Sigmoid colon (tissue), 4 donors: ENCODE measurements at regions not wholly inside any gene's neighbourhood (a gene's known extent, or its start where the extent isn't known, plus 50 kb on each side); places are given as distances from the start of the nearest gene placed in this dataset.

Source experiments
- EP300 ChIP-seq, 4 donors: sonication (generic); formaldehyde crosslinking; IDR thresholded peaks; one replicate each; pipeline ENCODE4 v1.6.1; 2017; ENCODE audit warnings: antibody characterized with exemption in 4 of 4
- POLR2A ChIP-seq, 2 donors: fragments of 450-650 bp; IDR thresholded peaks; one replicate each; pipeline ENCODE4 v1.6.1; 2016; ENCODE audit warnings: antibody characterized with exemption in 2 of 2, mild to moderate bottlenecking in 2 of 2, moderate library complexity in 2 of 2
- POLR2AphosphoS5 ChIP-seq, 4 donors: sonication (generic); formaldehyde crosslinking; IDR thresholded peaks; one replicate each; pipeline ENCODE4 v1.6.1; 2017; ENCODE audit warnings: antibody characterized with exemption in 4 of 4
- TF ChIP-seq, protein P1 (sequence below), 4 experiments: fragments of 450-650 bp in 3 of 4; fragments of 200-600 bp in 1 of 4; IDR thresholded peaks; one replicate each; pipeline ENCODE4 v1.5.1; 2016 to 2019; ENCODE audit warnings: antibody characterized with exemption in 4 of 4, mild to moderate bottlenecking in 3 of 4, moderate library complexity in 2 of 4

DNA sequence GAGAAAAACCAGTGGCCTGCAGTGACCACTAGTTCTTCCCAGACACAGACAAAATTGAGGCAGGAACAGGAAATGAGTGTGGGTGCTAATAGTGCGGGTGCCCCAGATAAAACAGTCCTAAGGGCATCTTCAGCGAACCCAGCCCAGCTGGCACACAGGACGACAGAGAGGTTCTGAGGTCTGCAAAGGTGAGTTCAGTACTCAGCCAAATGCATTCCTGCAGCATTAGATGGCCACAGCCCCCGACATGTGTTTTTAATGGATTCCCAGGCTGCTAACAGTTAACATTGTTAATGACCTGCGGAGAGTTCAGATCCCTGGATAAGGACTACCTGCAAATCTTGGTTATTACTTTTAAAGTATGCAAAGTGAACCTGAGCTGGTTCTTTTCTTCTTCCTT, 196.0 kb downstream of the HIBADH start:
- TF ChIP-seq, protein P1, sequence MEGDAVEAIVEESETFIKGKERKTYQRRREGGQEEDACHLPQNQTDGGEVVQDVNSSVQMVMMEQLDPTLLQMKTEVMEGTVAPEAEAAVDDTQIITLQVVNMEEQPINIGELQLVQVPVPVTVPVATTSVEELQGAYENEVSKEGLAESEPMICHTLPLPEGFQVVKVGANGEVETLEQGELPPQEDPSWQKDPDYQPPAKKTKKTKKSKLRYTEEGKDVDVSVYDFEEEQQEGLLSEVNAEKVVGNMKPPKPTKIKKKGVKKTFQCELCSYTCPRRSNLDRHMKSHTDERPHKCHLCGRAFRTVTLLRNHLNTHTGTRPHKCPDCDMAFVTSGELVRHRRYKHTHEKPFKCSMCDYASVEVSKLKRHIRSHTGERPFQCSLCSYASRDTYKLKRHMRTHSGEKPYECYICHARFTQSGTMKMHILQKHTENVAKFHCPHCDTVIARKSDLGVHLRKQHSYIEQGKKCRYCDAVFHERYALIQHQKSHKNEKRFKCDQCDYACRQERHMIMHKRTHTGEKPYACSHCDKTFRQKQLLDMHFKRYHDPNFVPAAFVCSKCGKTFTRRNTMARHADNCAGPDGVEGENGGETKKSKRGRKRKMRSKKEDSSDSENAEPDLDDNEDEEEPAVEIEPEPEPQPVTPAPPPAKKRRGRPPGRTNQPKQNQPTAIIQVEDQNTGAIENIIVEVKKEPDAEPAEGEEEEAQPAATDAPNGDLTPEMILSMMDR (IDR thresholded peaks at IDR 0.05): no peak
- TF ChIP-seq POLR2A (IDR thresholded peaks at IDR 0.05) (no peak), POLR2AphosphoS5 (IDR thresholded peaks at IDR 0.05) (no peak), EP300 (IDR thresholded peaks at IDR 0.05) (no peak)
